IMR-90 (cell line): ENCODE measurements at regions not wholly inside any gene's neighbourhood (a gene's known extent, or its start where the extent isn't known, plus 50 kb on each side); places are given as distances from the start of the nearest gene placed in this dataset.

Experiments used
- ATAC-seq: fragments of 200-7000 bp; cut with Tn5 transposase; 2 replicates; pipeline ENCODE4 v1.9.1; 2020; ENCODE audit warnings: low read depth, mild to moderate bottlenecking, moderate library complexity
- BruUV-seq: library from RNA; stranded (reverse); fragments of 400-500 nt; replicated peaks from 2 replicates; lab custom pipeline; 2021; lab: Mats Ljungman, UMichigan
- CTCF ChIA-PET: fragments of 300-600 bp; formaldehyde crosslinking; extraction: SDS; loops from one replicate; lab custom pipeline; 2021; ENCODE audit warnings: antibody characterized with exemption; lab: Yijun Ruan, JAX
- POLR2A ChIA-PET: fragments of 300-600 bp; sonication (Branson Sonifier 250); formaldehyde crosslinking; loops from one replicate; lab custom pipeline; 2022; ENCODE audit warnings: antibody characterized with exemption; ENCODE audit not compliant: unreplicated experiment; lab: Charles Lee
- DNase-seq: peaks from one replicate; pipeline ENCODE4 v3.0.0; 2013
- H2AFZ ChIP-seq: replicated peaks from 2 replicates; pipeline ENCODE3; 2013; ENCODE audit warnings: low read length, mild to moderate bottlenecking; ENCODE audit not compliant: poor library complexity
- H2AK5ac ChIP-seq: 2 replicates; pipeline ENCODE4 v1.6.1; 2013; ENCODE audit warnings: low read depth, low read length, inconsistent platforms
- H2AK9ac ChIP-seq: replicated peaks from 2 replicates; pipeline ENCODE3; 2013; ENCODE audit warnings: mild to moderate bottlenecking, low read depth, low read length, moderate library complexity; ENCODE audit not compliant: poor library complexity
- H2BK120ac ChIP-seq: 2 replicates; pipeline ENCODE4 v1.6.1; 2013; ENCODE audit warnings: low read depth, low read length, inconsistent platforms
- H2BK15ac ChIP-seq: 3 replicates; pipeline ENCODE4 v1.6.1; 2013; ENCODE audit warnings: low read depth, low read length, inconsistent platforms
- H2BK20ac ChIP-seq: 2 replicates; pipeline ENCODE4 v1.6.1; 2013; ENCODE audit warnings: low read depth, mild to moderate bottlenecking, inconsistent platforms, low read length, moderate library complexity
- H2BK5ac ChIP-seq: 2 replicates; pipeline ENCODE4 v1.6.1; 2013; ENCODE audit warnings: mild to moderate bottlenecking, low read depth, low read length, inconsistent platforms; ENCODE audit not compliant: poor library complexity, severe bottlenecking
- H3K14ac ChIP-seq: replicated peaks from 2 replicates; pipeline ENCODE4 v1.6.1; 2013; ENCODE audit warnings: low read depth, low read length, inconsistent platforms
- H3K18ac ChIP-seq: 2 replicates; pipeline ENCODE4 v1.6.1; 2013; ENCODE audit warnings: low read depth, low read length, control low read depth
- H3K23ac ChIP-seq: 2 replicates; pipeline ENCODE4 v1.6.1; 2013; ENCODE audit warnings: low read depth, low read length, inconsistent platforms
- H3K27ac ChIP-seq: 2 replicates; pipeline ENCODE4 v1.5.1; 2013; ENCODE audit warnings: mild to moderate bottlenecking, control low read depth, low read length; ENCODE audit not compliant: insufficient read depth
- H3K27me3 ChIP-seq: 2 replicates; pipeline ENCODE4 v1.6.1; 2013; ENCODE audit warnings: low read length; ENCODE audit not compliant: control insufficient read depth, insufficient read depth
- H3K36me3 ChIP-seq: 2 replicates; pipeline ENCODE4 v1.6.1; 2013; ENCODE audit warnings: low read length, mixed read lengths; ENCODE audit not compliant: control insufficient read depth, insufficient read depth
- H3K4ac ChIP-seq: 2 replicates; pipeline ENCODE4 v1.6.1; 2013; ENCODE audit warnings: low read depth, low read length, inconsistent platforms
- H3K4me1 ChIP-seq: 2 replicates; pipeline ENCODE4 v1.6.1; 2013; ENCODE audit warnings: low read length, mixed read lengths; ENCODE audit not compliant: control insufficient read depth, insufficient read depth
- H3K4me2 ChIP-seq: 2 replicates; pipeline ENCODE4 v1.6.1; 2013; ENCODE audit warnings: low read depth, mild to moderate bottlenecking, control low read depth, low read length, moderate library complexity
- H3K4me3 ChIP-seq: 2 replicates; pipeline ENCODE4 v1.5.1; 2013; ENCODE audit warnings: low read depth, mild to moderate bottlenecking, control low read depth, low read length, moderate library complexity; ENCODE audit not compliant: insufficient read depth
- H3K56ac ChIP-seq: 2 replicates; pipeline ENCODE4 v1.6.1; 2013; ENCODE audit warnings: low read length, inconsistent platforms; ENCODE audit not compliant: insufficient read depth; ENCODE audit errors: extremely low read depth
- H3K79me1 ChIP-seq, 2 experiments: 2 replicates each; pipeline ENCODE4 v1.6.1; 2013; ENCODE audit warnings: low read length in 2 of 2, inconsistent platforms in 1 of 2, low read depth in 1 of 2
- H3K9ac ChIP-seq: 2 replicates; pipeline ENCODE4 v1.6.1; 2013; ENCODE audit warnings: low read depth, low read length, control low read depth
- H3K9me1 ChIP-seq: 2 replicates; pipeline ENCODE4 v1.6.1; 2013; ENCODE audit warnings: low read length, inconsistent platforms; ENCODE audit not compliant: insufficient read depth
- H3K9me3 ChIP-seq: 2 replicates; pipeline ENCODE4 v1.6.1; 2013; ENCODE audit warnings: low read length; ENCODE audit not compliant: control insufficient read depth, insufficient read depth
- H4K20me1 ChIP-seq: 2 replicates; pipeline ENCODE4 v1.6.1; 2013; ENCODE audit warnings: low read length, inconsistent platforms; ENCODE audit not compliant: insufficient read depth
- H4K5ac ChIP-seq: 2 replicates; pipeline ENCODE4 v1.6.1; 2013; ENCODE audit warnings: mild to moderate bottlenecking, low read depth, low read length, control low read depth
- H4K8ac ChIP-seq, 2 experiments: 2 replicates each; pipeline ENCODE4 v1.6.1; 2013; ENCODE audit warnings: low read depth in 2 of 2, low read length in 2 of 2, control low read depth in 1 of 2, inconsistent platforms in 1 of 2
- H4K91ac ChIP-seq: 2 replicates; pipeline ENCODE4 v1.6.1; 2013; ENCODE audit warnings: low read depth, low read length, inconsistent platforms; ENCODE audit not compliant: insufficient read depth
- CEBPB ChIP-seq: IDR thresholded peaks from 2 replicates; pipeline ENCODE4 v1.6.1; 2012; ENCODE audit warnings: low read depth, low read length, improper control_type of control experiment
- CTCF ChIP-seq: conservative IDR thresholded peaks from 2 replicates; pipeline ENCODE4 v1.5.1; 2012; ENCODE audit warnings: mild to moderate bottlenecking, low read depth, low read length, improper control_type of control experiment
- FOS ChIP-seq: fragments of 150-350 bp; IDR thresholded peaks from 2 replicates; pipeline ENCODE4 v1.6.1; 2016; ENCODE audit warnings: low read depth, low read length
- MAFK ChIP-seq: IDR thresholded peaks from 2 replicates; pipeline ENCODE4 v1.6.1; 2012; ENCODE audit warnings: low read depth, low read length, improper control_type of control experiment
- NFE2L2 ChIP-seq: fragments of 150-350 bp; IDR thresholded peaks from 2 replicates; pipeline ENCODE4 v1.6.1; 2016; ENCODE audit warnings: low read depth, mild to moderate bottlenecking, low read length
- POLR2A ChIP-seq: IDR thresholded peaks from 2 replicates; pipeline ENCODE4 v1.6.1; 2012; ENCODE audit warnings: mild to moderate bottlenecking, low read depth, low read length
- RFX5 ChIP-seq: IDR thresholded peaks from 2 replicates; pipeline ENCODE4 v1.8.0; 2012; ENCODE audit warnings: low read depth, mild to moderate bottlenecking, low read length, moderate library complexity
- SMC3 ChIP-seq: fragments of 150-350 bp; IDR thresholded peaks from 2 replicates; pipeline ENCODE4 v1.6.1; 2016; ENCODE audit warnings: low read depth, mild to moderate bottlenecking, antibody characterized with exemption, low read length, moderate library complexity
- USF2 ChIP-seq: fragments of 150-350 bp; IDR thresholded peaks from 2 replicates; pipeline ENCODE4 v1.6.1; 2017; ENCODE audit warnings: mild to moderate bottlenecking, antibody characterized with exemption, low read length, low read depth
- WGBS, 2 experiments: methylation state at CpG; one replicate each; pipeline versions ENCODE4 v1.1.5 to v1.1.7; 2013; ENCODE audit warnings: missing lambda C conversion rate in 2 of 2; ENCODE audit not compliant: insufficient read length in 1 of 2; ENCODE audit errors: extremely low coverage in 2 of 2; 5-methylcytosine and 5-hydroxymethylcytosine counted together
- dilution Hi-C: fragments of 300-500 bp; cut with HindIII; formaldehyde crosslinking; loops from one replicate; pipeline ENCODE4 v1.14.3; 2018; ENCODE audit warnings: low sequenced_read_pairs; ENCODE audit not compliant: unreplicated experiment
- in situ Hi-C: fragments of 300-500 bp; cut with MboI; formaldehyde crosslinking; loops from 3 replicates; pipeline ENCODE4 v1.14.3; 2019; ENCODE audit warnings: low sequenced_read_pairs, inconsistent platforms, mixed read lengths
- intact Hi-C: fragments of 100-400 bp; cut with micrococcal nuclease; formaldehyde crosslinking; loops from 2 replicates; pipeline ENCODE4 v1.10.0; 2022

- H4K91ac ChIP-seq = no peak overlapping the region
- no peak overlapping the region for H3K27ac ChIP-seq
- H2BK15ac ChIP-seq = no peak overlapping the region
- H2AFZ ChIP-seq = no peak overlapping the region
- no peak overlapping the region for H3K56ac ChIP-seq
- no peak overlapping the region for H3K14ac ChIP-seq
- TF ChIP-seq MAFK (no peak), NFE2L2 (no peak), CEBPB (no peak), USF2 (no peak), POLR2A (no peak), RFX5 (no peak), CTCF (no peak), FOS (no peak), SMC3 (no peak)
- H3K9me3 ChIP-seq = no peaks in the 10 kb centered on the region
- ATAC-seq (no peak), DNase-seq (peak; percentile 22)
- ChIA-PET CTCF (no interaction called here), POLR2A (no interaction called here)
- H3K4me2 ChIP-seq = no peak overlapping the region
- intact Hi-C loops (loop anchor here (10.0 kb wide), 1 partner anchor 61 kb away; no protein-coding TSS in a partner anchor), in situ Hi-C loops (no loop called here), dilution Hi-C loops (no loop called here)
- H3K23ac ChIP-seq = no peak overlapping the region
- no peak overlapping the region for H3K4ac ChIP-seq
- no peak overlapping the region for H3K18ac ChIP-seq
- H2BK5ac ChIP-seq = no peak overlapping the region
- H3K36me3 ChIP-seq = no peaks in the 10 kb centered on the region
- no TSS peak for BruUV-seq
- H4K5ac ChIP-seq = no peak overlapping the region
- H3K79me1 ChIP-seq = no peaks in the 10 kb centered on the region
- no peak overlapping the region for H2AK9ac ChIP-seq
- 68% methylated on average over 2 of the region's 6 CpGs; no CpG with 5 or more reads in 1 of the 2 experiments for WGBS, 2 experiments
- no peak overlapping the region for H2BK120ac ChIP-seq
- no peak overlapping the region for H4K8ac ChIP-seq
- H2BK20ac ChIP-seq = no peak overlapping the region
- H3K9me1 ChIP-seq = no peaks in the 10 kb centered on the region
- no peaks in the 10 kb centered on the region for H4K20me1 ChIP-seq
- H3K4me1 ChIP-seq = no peaks in the 10 kb centered on the region
- H3K27me3 ChIP-seq = peaks cover 3% of the 10 kb centered on the region
- H3K4me3 ChIP-seq = no peak overlapping the region
- no peak overlapping the region for H2AK5ac ChIP-seq
- no peak overlapping the region for H3K9ac ChIP-seq
Observed at GRCh38 chr9:3773362-3774060, 247.7 kb upstream of the RFX3 start.
